Heart right ventricle (tissue), 16 donors: ENCODE measurements at regions not wholly inside any gene's neighbourhood (a gene's known extent, or its start where the extent isn't known, plus 50 kb on each side); places are given as distances from the start of the nearest gene placed in this dataset.

Source experiments
- ATAC-seq, 8 donors: fragments of 200-7000 bp; cut with Tn5 transposase; one replicate each; pipeline ENCODE4 v1.9.1; 2020; ENCODE audit warnings: mild to moderate bottlenecking in 8 of 8, moderate library complexity in 8 of 8, moderate number of reproducible peaks in 1 of 8
- DNase-seq, 2 donors: peaks; one replicate each; pipeline ENCODE4 v3.0.0-alpha.2; 2020
- H3K27ac ChIP-seq, 10 donors: fragments of 200-600 bp; sonication (generic) in 2 of 10; one replicate each; pipeline versions ENCODE4 v1.5.0 to v1.8.0; 2020 to 2022; ENCODE audit warnings: mild to moderate bottlenecking in 3 of 10
- H3K27me3 ChIP-seq, 7 donors: fragments of 200-600 bp; one replicate each; pipeline ENCODE4 v1.8.0; 2021 to 2022; ENCODE audit warnings: mild to moderate bottlenecking in 2 of 7
- H3K36me3 ChIP-seq, 9 donors: fragments of 200-600 bp; sonication (generic) in 1 of 9; one replicate each; pipeline versions ENCODE4 v1.5.0 to v1.8.0; 2020 to 2022; ENCODE audit warnings: mild to moderate bottlenecking in 2 of 9
- H3K4me1 ChIP-seq, 9 donors: fragments of 200-600 bp; sonication (generic) in 1 of 9; one replicate each; pipeline versions ENCODE4 v1.5.0 to v1.8.0; 2020 to 2022; ENCODE audit warnings: mild to moderate bottlenecking in 4 of 9
- H3K4me3 ChIP-seq, 10 donors: fragments of 200-600 bp; sonication (generic) in 2 of 10; one replicate each; pipeline versions ENCODE4 v1.5.0 to v1.8.0; 2020 to 2022; ENCODE audit warnings: mild to moderate bottlenecking in 7 of 10, moderate library complexity in 2 of 10
- H3K9me3 ChIP-seq, 11 donors: fragments of 200-600 bp in 10 of 11; sonication (generic) in 2 of 11; one replicate each; pipeline versions ENCODE4 v1.5.0 to v1.8.0; 2013 to 2022; ENCODE audit warnings: mild to moderate bottlenecking in 2 of 11, control low read depth in 1 of 11, moderate library complexity in 1 of 11
- CTCF ChIP-seq, 9 donors: fragments of 200-600 bp; sonication (generic) in 2 of 9; IDR thresholded peaks; one replicate each; pipeline versions ENCODE4 v1.5.0 to v1.8.0; 2021 to 2022; ENCODE audit warnings: antibody characterized with exemption in 9 of 9, mild to moderate bottlenecking in 5 of 9, moderate library complexity in 1 of 9
- WGBS, 2 donors: extraction: QIAGEN DNeasy Blood & Tissue Kit; methylation state at CpG; one replicate each; pipeline ENCODE4 v1.1.7; 2013; ENCODE audit warnings: inconsistent platforms in 1 of 2; 5-methylcytosine and 5-hydroxymethylcytosine counted together
- intact Hi-C, 10 donors: fragments of 100-400 bp; cut with DNase I; formaldehyde crosslinking; loops; one replicate each; pipeline versions ENCODE4 v1.11.1 to v1.14.2; 2022
- donor health status: Arrhythmogenic right ventricular cardiomyopathy.
- donor health status: ischemic (EF 13 %, LVEDD 7.1; RV severe dilation, severe dysfunction).
- donor health status: healthy with polysubstance abuse.
- donor health status: DM: no; HTN: yes; CAD: no.
- donor health status: DM: no; HTN: no; CAD: no.
- donor health status: ischemic (EF 25% LVEDD 6.9; RV normal size, moderate dysfunction).
- donor health status: ischemic (EF 25% LVEDD 5.7; RV mildly dilated, moderate dysfunction).
- donor health status: healthy.
- donor health status: DM: yes; HTN: yes; CAD: no.
- donor health status: Ischemic cardiomyopathy.
- donor health status: ischemic (EF 35%, LVEDD 5.7; RV mildly dilated, moderate dysfunction).
- donor health status: nonischemic (EF 11% LVEDD 7.7; RV severe dilation, severe dysfunction).
- donor health status: DM: yes; HTN: yes; CAD: no.
- donor health status: PGD.
- donor health status: ischemic (EF 29% LVEDD 5.4; RV normal size, mild dysfunction).
- donor health status: nonischemic (EF 23%, LVEDD 6.1; RV moderate dilation, normal function).

DNA sequence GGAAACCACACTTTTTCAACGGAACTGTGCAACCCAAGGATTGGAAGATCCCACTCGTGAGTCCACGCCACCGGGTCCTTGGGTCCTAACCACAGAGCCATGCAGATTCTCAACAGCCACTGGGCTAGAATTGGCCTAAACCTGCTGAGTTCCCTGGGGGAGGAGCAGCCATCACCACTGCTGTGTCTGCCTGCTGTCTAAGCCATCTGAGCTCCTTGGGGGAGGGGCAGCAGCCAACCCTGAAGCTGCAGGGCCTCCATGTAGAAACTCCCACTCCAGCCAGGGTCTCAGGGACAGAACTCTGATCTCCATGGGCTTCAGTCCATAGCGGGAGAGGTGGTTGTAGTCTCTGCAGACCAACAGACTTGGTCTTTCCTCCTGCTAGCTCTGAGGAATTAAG is 154.6 kb upstream of the VGLL2 start:
- WGBS, 2 donors = 86 to 90% methylated on average over 5 of the region's 5 CpGs
- ATAC-seq = no peak
- Histone ChIP-seq H3K9me3 (peaks cover 0 to 48% (median 0%) of the 10 kb centered on the region in 11 donors), H3K27me3 (no peaks in the 10 kb centered on the region), H3K36me3 (no peaks in the 10 kb centered on the region), H3K27ac (no peak overlapping the region), H3K4me3 (no peak overlapping the region), H3K4me1 (no peaks in the 10 kb centered on the region)
- DNase-seq = no peak
- TF ChIP-seq CTCF (IDR thresholded peaks at IDR 0.05) = no peak
- intact Hi-C loops = no loop called here

- ATAC-seq = no peak
These were observed 147.7 kb upstream of the VGLL2 start for GRCh38 chr6:117117652-117118051.

GRCh38 chr6:117118490-117118889 is 146.9 kb upstream of the VGLL2 start:
- no peak overlapping the region for H3K27ac ChIP-seq
- intact Hi-C loops = no loop called here
- no peaks in the 10 kb centered on the region for H3K36me3 ChIP-seq
- H3K27me3 ChIP-seq = no peaks in the 10 kb centered on the region
- TF ChIP-seq CTCF (IDR thresholded peaks at IDR 0.05) = no peak
- peaks cover 0 to 40% (median 0%) of the 10 kb centered on the region in 11 donors for H3K9me3 ChIP-seq
- DNase-seq (no peak), ATAC-seq (no peak)
- H3K4me1 ChIP-seq = no peaks in the 10 kb centered on the region
- H3K4me3 ChIP-seq = no peak overlapping the region

More at GRCh38 chr6:117117652-117118051, 147.7 kb upstream of the VGLL2 start:
- no peaks in the 10 kb centered on the region for H3K4me1 ChIP-seq
- no peak for TF ChIP-seq CTCF (IDR thresholded peaks at IDR 0.05)
- H3K27me3 ChIP-seq = no peaks in the 10 kb centered on the region
- intact Hi-C loops = no loop called here
- H3K36me3 ChIP-seq = no peaks in the 10 kb centered on the region
- H3K4me3 ChIP-seq = no peak overlapping the region
- H3K9me3 ChIP-seq = peaks cover 0 to 39% (median 0%) of the 10 kb centered on the region in 11 donors
- H3K27ac ChIP-seq = no peak overlapping the region
- WGBS, 2 donors = 28 to 33% methylated on average over 1 of the region's 1 CpG
- no peak for DNase-seq

DNA sequence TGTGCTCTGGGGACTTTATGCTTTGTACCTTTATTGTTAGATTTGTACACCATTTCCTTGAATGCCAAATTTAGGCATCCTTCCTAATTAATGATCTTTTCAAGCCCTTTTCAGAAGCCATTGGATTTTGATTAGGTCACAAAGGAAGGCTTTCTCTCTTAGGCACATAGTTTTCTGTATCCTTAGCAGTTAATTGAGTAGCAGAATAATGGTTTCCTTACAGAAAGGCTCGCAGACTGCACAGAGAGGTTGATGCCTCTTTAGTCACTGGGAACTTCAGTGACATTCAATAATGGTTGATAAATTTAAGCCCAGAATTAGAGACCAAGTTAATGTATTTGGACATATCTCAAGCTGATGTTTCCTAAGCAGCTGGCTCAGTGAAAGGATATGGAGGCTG is 139.1 kb upstream of the VGLL2 start:
- Histone ChIP-seq H3K27ac (no peak overlapping the region), H3K4me3 (no peak overlapping the region), H3K9me3 (peaks cover 0 to 20% (median 0%) of the 10 kb centered on the region in 11 donors), H3K4me1 (no peaks in the 10 kb centered on the region), H3K27me3 (no peaks in the 10 kb centered on the region), H3K36me3 (no peaks in the 10 kb centered on the region)
- intact Hi-C loops = no loop called here
- WGBS, 2 donors = 63 to 86% methylated on average over 1 of the region's 1 CpG
- ATAC-seq = no peak
- no peak for DNase-seq
- no peak for TF ChIP-seq CTCF (IDR thresholded peaks at IDR 0.05)

DNA sequence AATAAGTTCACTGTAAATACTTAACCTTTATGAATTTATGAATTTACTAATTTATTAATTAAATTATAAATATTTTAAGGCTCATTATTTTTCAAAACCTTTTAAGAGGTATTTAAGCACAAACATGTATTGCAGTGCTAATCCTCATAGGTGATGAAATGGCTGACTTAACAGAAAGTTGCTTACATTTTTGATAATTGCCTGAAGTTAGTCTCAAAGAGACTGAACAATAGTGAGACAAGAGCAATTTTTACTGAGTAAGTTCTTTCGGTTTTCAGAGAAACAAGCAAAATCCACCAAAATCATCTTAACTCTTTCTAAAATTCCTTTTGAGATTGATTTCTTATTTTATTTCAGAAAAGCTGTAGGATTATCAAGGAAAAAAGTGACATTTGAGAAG is 137.3 kb upstream of the VGLL2 start:
- Histone ChIP-seq H3K9me3 (peaks cover 0 to 13% (median 0%) of the 10 kb centered on the region in 11 donors), H3K36me3 (no peaks in the 10 kb centered on the region), H3K4me3 (no peak overlapping the region), H3K4me1 (no peaks in the 10 kb centered on the region), H3K27ac (no peak overlapping the region), H3K27me3 (no peaks in the 10 kb centered on the region)
- no peak for DNase-seq
- WGBS, 2 donors = 80 to 92% methylated on average over 1 of the region's 1 CpG
- no peak for ATAC-seq
- intact Hi-C loops = no loop called here
- TF ChIP-seq CTCF (IDR thresholded peaks at IDR 0.05) = no peak
